ENCODE measurements at regions not wholly inside any gene's neighbourhood (a gene's known extent, or its start where the extent isn't known, plus 50 kb on each side); places are given as distances from the start of the nearest gene placed in this dataset.

GRCh38 chr9:78958892-78959291, 612.9 kb upstream of the TLE4 start:
- Histone ChIP-seq H3K79me2 (ENCODE audit: low read length) (no peaks in the 10 kb centered on the region), H3K9ac (ENCODE audit: low read length) (no peak overlapping the region), H2AFZ (ENCODE audit: low read length) (no peak overlapping the region), H3K9me2 (replicated peaks; ENCODE audit: insufficient read depth, low read length) (no peaks in the 10 kb centered on the region), H3K27ac (ENCODE audit: low read length) (no peak overlapping the region), H3F3A (ENCODE audit: insufficient read depth, low read length) (no peaks in the 10 kb centered on the region), H3K9me3 (replicated peaks; ENCODE audit: insufficient read depth, low read length) (no peaks in the 10 kb centered on the region), H3K4me3 (ENCODE audit: low read length) (no peak overlapping the region), H3K27me3 (replicated peaks; ENCODE audit: insufficient read depth, low read length) (no peaks in the 10 kb centered on the region), H3K4me1 (ENCODE audit: low read length) (no peaks in the 10 kb centered on the region), H3K4me2 (ENCODE audit: low read depth, low read length) (no peak overlapping the region), H3K36me3 (replicated peaks; ENCODE audit: insufficient read depth, low read length) (no peaks in the 10 kb centered on the region), H4K20me1 (ENCODE audit: insufficient read depth, low read length) (no peaks in the 10 kb centered on the region)
- DNase-seq = peak; percentile 39
- no peak for TF ChIP-seq EZH2phosphoT487 (IDR thresholded peaks at IDR 0.05; ENCODE audit: low read length)
- no peak for TF ChIP-seq EZH2 (optimal IDR thresholded peaks at IDR 0.05; ENCODE audit: low read depth, low read length)
- peak; percentile 39 for TF ChIP-seq CTCF (IDR thresholded peaks at IDR 0.05; ENCODE audit: low read length)

- no peaks in the 10 kb centered on the region for H3K9me3 ChIP-seq (replicated peaks; ENCODE audit: insufficient read depth, low read length)
- TF ChIP-seq EZH2phosphoT487 (IDR thresholded peaks at IDR 0.05; ENCODE audit: low read length) (no peak), CTCF (IDR thresholded peaks at IDR 0.05; ENCODE audit: low read length) (no peak), EZH2 (optimal IDR thresholded peaks at IDR 0.05; ENCODE audit: low read depth, low read length) (no peak)
- H3K79me2 ChIP-seq (ENCODE audit: low read length) = no peaks in the 10 kb centered on the region
- no peak overlapping the region for H3K9ac ChIP-seq (ENCODE audit: low read length)
- H3K27me3 ChIP-seq (replicated peaks; ENCODE audit: insufficient read depth, low read length) = no peaks in the 10 kb centered on the region
- no peak overlapping the region for H3K4me3 ChIP-seq (ENCODE audit: low read length)
- no peaks in the 10 kb centered on the region for H3K9me2 ChIP-seq (replicated peaks; ENCODE audit: insufficient read depth, low read length)
- H2AFZ ChIP-seq (ENCODE audit: low read length) = no peak overlapping the region
- H3K4me2 ChIP-seq (ENCODE audit: low read depth, low read length) = no peak overlapping the region
- no peak for DNase-seq
- H3F3A ChIP-seq (ENCODE audit: insufficient read depth, low read length) = no peaks in the 10 kb centered on the region
- H3K4me1 ChIP-seq (ENCODE audit: low read length) = no peaks in the 10 kb centered on the region
- no peaks in the 10 kb centered on the region for H3K36me3 ChIP-seq (replicated peaks; ENCODE audit: insufficient read depth, low read length)
- H3K27ac ChIP-seq (ENCODE audit: low read length) = no peak overlapping the region
- H4K20me1 ChIP-seq (ENCODE audit: insufficient read depth, low read length) = no peaks in the 10 kb centered on the region
These were observed 609.6 kb upstream of the TLE4 start for GRCh38 chr9:78962156-78962555.

- Histone ChIP-seq H2AFZ (ENCODE audit: low read length) (no peak overlapping the region), H3K27me3 (replicated peaks; ENCODE audit: insufficient read depth, low read length) (no peaks in the 10 kb centered on the region), H3K9me3 (replicated peaks; ENCODE audit: insufficient read depth, low read length) (no peaks in the 10 kb centered on the region), H3K4me2 (ENCODE audit: low read depth, low read length) (no peak overlapping the region), H3K4me3 (ENCODE audit: low read length) (no peak overlapping the region), H3K4me1 (ENCODE audit: low read length) (no peaks in the 10 kb centered on the region), H3K79me2 (ENCODE audit: low read length) (no peaks in the 10 kb centered on the region), H3F3A (ENCODE audit: insufficient read depth, low read length) (no peaks in the 10 kb centered on the region), H3K27ac (ENCODE audit: low read length) (no peak overlapping the region), H3K9ac (ENCODE audit: low read length) (no peak overlapping the region), H3K36me3 (replicated peaks; ENCODE audit: insufficient read depth, low read length) (no peaks in the 10 kb centered on the region), H3K9me2 (replicated peaks; ENCODE audit: insufficient read depth, low read length) (no peaks in the 10 kb centered on the region), H4K20me1 (ENCODE audit: insufficient read depth, low read length) (no peaks in the 10 kb centered on the region)
- no peak for DNase-seq
- TF ChIP-seq EZH2phosphoT487 (IDR thresholded peaks at IDR 0.05; ENCODE audit: low read length) (no peak), CTCF (IDR thresholded peaks at IDR 0.05; ENCODE audit: low read length) (no peak), EZH2 (optimal IDR thresholded peaks at IDR 0.05; ENCODE audit: low read depth, low read length) (no peak)
These were observed 607.9 kb upstream of the TLE4 start for GRCh38 chr9:78963911-78964310.
